ENCODE measurements at regions not wholly inside any gene's neighbourhood (a gene's known extent, or its start where the extent isn't known, plus 50 kb on each side); places are given as distances from the start of the nearest gene placed in this dataset.

DNA sequence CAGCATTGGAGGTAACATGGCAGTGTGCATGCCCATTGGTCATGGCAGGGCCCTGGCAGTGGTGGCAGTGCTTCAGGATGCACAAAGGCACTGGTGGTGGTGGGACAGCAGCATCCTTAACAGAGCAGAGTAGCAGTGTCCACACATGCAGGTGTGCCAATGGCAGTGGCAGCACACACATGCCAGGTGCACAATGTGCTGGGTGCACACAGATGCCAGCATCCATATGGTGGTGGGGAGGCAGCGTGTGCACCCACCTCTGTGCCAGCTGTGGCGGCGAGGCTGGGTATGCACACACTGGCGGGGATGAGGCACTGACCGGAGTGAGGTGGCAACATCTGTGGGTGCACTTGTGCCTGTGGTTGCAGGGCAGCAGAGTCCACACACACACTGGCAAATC is 150.6 kb downstream of the SI start:
- no peaks in the 10 kb centered on the region for H3K36me3 Mint-ChIP-seq (ENCODE audit: low read depth)
- H3K4me3 Mint-ChIP-seq: no peak overlapping the region
- no peaks in the 10 kb centered on the region for H3K27me3 Mint-ChIP-seq
- POLR2A ChIA-PET: no interaction called here
- no peaks in the 10 kb centered on the region for H3K4me1 Mint-ChIP-seq
- CTCF ChIA-PET: no interaction called here
- DNase-seq: no peak
- peaks cover 15% of the 10 kb centered on the region for H3K9me3 Mint-ChIP-seq
- no peak overlapping the region for H3K27ac Mint-ChIP-seq

DNA sequence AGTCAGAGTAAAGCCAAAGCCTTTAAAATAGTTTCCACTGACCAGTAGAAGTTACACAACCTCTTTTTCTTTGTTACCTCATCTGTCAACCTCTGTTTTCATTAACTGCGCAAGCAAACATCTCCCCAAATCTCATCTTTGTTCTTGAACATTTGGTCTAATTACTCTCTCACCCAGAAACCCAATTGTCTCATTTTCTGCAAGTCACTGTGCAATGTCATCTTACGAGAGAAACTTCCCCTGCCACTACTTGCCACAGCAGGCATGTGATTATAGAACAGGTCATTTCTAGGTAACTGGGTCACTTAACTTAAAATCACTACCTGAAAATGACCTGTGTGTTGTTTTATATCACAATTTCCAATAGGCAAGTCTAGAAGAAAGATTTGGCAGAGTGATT is 159.4 kb downstream of the SI start:
- H3K4me1 Mint-ChIP-seq: no peaks in the 10 kb centered on the region
- H3K4me3 Mint-ChIP-seq: no peak overlapping the region
- ChIA-PET CTCF (no interaction called here), POLR2A (no interaction called here)
- no peaks in the 10 kb centered on the region for H3K36me3 Mint-ChIP-seq (ENCODE audit: low read depth)
- no peak overlapping the region for H3K27ac Mint-ChIP-seq
- H3K9me3 Mint-ChIP-seq: peaks cover 2% of the 10 kb centered on the region
- no peaks in the 10 kb centered on the region for H3K27me3 Mint-ChIP-seq
- no peak for DNase-seq

DNA sequence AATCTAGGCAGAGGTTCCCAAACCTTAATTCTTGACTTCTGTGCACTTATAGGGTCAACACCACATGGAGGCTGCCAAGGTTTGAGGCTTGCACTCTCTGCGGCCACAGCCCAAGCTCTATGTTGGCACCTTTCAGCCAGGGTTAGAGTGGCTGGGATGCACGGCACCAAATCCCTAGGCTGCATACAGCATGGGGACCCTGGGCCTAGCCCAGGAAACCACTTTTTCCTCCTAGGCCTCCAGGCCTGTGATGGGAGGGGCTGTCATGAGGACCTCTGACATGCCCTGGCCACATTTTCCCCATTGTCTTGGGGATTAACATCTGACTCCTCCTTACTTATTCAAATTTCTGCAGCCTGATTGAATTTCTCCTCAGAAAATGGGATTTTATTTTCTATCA is 165.4 kb downstream of the SI start:
- Mint-ChIP-seq H3K4me3 (no peak overlapping the region), H3K27me3 (no peaks in the 10 kb centered on the region), H3K36me3 (ENCODE audit: low read depth) (no peaks in the 10 kb centered on the region), H3K4me1 (no peaks in the 10 kb centered on the region), H3K27ac (no peak overlapping the region), H3K9me3 (no peaks in the 10 kb centered on the region)
- CTCF ChIA-PET: no interaction called here
- no peak for DNase-seq
- POLR2A ChIA-PET: no interaction called here

DNA sequence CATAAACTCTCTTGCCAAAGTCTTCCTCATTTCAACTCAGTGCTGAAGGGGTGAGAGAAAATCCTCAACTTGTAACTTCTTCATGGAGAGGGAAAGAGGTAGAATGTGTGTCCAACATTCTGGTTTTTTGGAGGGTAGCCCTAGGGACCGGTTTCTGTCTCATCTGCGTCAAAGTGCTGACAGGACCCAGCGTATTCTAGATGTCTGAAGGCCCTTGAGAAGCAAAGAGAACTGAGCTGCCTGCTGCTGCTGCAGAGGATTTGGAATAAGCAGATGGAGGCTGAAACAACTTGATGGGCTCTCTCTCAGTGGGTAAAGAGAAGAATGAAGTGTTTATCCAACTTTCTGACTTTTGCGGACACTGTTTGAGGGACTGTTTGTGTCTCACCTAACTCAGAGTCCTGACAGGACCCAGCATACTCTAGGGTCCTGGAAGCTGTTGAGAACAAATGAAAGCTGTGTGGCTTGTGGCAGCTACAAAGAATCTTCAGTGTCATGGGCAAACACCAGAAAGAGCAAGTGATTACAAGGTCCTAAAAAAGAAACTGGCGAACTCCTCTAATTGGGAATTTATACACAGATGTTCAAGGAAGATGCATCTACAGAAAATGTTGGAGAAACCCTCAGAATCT is 174.4 kb downstream of the SI start:
- Mint-ChIP-seq H3K4me1 (no peaks in the 10 kb centered on the region), H3K27ac (no peak overlapping the region)
- POLR2A ChIA-PET: no interaction called here

DNA sequence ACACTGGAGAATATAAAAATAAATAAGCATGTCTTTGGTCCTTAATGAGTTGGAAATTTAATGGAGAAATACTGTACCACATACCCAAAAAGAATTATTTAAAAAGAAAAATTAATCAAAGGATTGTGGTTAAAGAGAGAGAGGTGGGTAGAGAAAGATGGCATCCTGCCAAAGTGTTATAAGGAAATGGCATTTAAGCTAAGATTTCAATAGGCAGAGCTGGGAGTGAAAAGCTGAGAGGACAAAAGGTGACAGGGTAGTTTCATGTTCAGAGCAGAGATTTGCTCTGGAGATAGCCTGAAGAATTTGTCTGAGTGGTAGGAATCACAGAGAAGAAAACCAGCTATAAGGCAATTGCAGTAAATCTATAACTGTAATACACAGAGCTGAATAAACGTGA is 181.0 kb downstream of the SI start:
- CTCF ChIA-PET: no interaction called here
- no peak for DNase-seq
- no peaks in the 10 kb centered on the region for H3K4me1 Mint-ChIP-seq
- H3K4me3 Mint-ChIP-seq: no peak overlapping the region
- H3K27me3 Mint-ChIP-seq: no peaks in the 10 kb centered on the region
- POLR2A ChIA-PET: no interaction called here
- no peak overlapping the region for H3K27ac Mint-ChIP-seq
- H3K36me3 Mint-ChIP-seq (ENCODE audit: low read depth): no peaks in the 10 kb centered on the region
- no peaks in the 10 kb centered on the region for H3K9me3 Mint-ChIP-seq

More for the DNA sequence above, 174.4 kb downstream of the SI start:
- Mint-ChIP-seq H3K36me3 (ENCODE audit: low read depth) (no peaks in the 10 kb centered on the region), H3K4me3 (no peak overlapping the region), H3K9me3 (peaks cover 2% of the 10 kb centered on the region), H3K27me3 (no peaks in the 10 kb centered on the region)
- DNase-seq: no peak
- CTCF ChIA-PET: no interaction called here

DNA sequence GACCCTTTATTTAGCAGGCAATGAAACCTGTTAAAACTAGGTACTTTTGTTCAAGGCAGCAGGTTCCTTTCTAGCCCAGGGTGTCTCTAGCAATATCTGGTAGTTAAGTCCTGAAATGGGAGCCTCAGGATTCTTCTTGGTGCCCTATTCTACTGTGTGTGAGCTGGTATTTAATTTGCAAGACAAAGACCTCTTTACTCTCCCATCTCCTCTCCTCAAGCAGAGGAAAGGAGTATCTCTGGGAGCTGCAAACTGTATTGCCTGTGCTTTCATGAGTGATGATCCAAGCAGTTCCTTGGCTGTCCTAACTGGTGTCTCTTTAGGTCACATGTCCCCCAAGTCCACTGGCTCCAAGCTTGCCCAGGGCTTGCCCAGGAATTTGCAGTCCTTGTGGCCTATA is 188.2 kb downstream of the SI start:
- H3K27me3 Mint-ChIP-seq: no peaks in the 10 kb centered on the region
- POLR2A ChIA-PET: no interaction called here

DNA sequence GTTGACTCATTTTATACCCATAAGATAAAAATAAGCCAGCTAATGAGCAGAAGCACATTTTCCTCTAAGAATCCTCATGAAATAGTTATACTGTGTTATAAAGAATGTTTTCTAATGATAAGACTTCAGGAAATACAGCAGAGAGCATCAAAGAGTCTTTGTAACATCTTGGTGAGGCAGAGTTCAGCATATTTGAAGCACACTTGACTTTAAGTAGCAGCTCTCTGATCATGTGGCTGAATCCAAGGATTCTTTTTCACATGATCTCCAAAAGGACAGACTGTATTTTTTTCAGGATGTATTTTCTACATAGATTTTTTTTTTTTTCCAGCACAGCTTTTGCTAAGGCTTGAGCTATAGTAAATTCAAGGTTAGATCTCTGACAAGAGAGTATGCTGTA is 195.1 kb downstream of the SI start:
- Mint-ChIP-seq H3K27ac (no peak overlapping the region), H3K9me3 (peaks cover 3% of the 10 kb centered on the region), H3K4me3 (no peak overlapping the region), H3K27me3 (no peaks in the 10 kb centered on the region), H3K4me1 (no peaks in the 10 kb centered on the region), H3K36me3 (ENCODE audit: low read depth) (no peaks in the 10 kb centered on the region)
- ChIA-PET CTCF (no interaction called here), POLR2A (no interaction called here)
- no peak for DNase-seq

More for the DNA sequence above, 188.2 kb downstream of the SI start:
- Mint-ChIP-seq H3K27ac (no peak overlapping the region), H3K4me3 (no peak overlapping the region), H3K9me3 (peaks cover 11% of the 10 kb centered on the region), H3K4me1 (no peaks in the 10 kb centered on the region), H3K36me3 (ENCODE audit: low read depth) (no peaks in the 10 kb centered on the region)
- CTCF ChIA-PET: no interaction called here
- DNase-seq: no peak

DNA sequence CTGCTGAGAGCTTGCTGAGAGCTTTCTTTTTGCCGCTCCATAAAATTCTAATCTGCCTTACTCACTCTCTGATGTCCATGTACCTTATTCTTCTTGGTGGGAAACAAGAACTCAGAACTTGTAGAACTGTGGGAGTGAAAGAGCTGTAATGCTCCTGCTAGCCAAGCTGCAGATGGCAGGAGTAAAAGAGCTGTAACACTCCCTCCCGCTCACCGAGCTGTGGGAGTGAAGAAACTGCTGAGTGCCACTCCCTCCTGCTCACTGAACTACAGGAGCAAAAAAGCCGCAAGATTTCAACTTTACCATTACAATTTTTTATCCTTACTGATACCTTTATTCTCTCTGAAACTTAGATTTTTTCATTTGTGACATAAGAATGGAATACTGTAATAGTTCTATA is 199.1 kb downstream of the SI start:
- Mint-ChIP-seq H3K36me3 (ENCODE audit: low read depth) (no peaks in the 10 kb centered on the region), H3K4me1 (no peaks in the 10 kb centered on the region), H3K9me3 (no peaks in the 10 kb centered on the region), H3K27ac (no peak overlapping the region), H3K4me3 (no peak overlapping the region), H3K27me3 (no peaks in the 10 kb centered on the region)
- no peak for DNase-seq
- CTCF ChIA-PET: no interaction called here
- POLR2A ChIA-PET: no interaction called here

DNA sequence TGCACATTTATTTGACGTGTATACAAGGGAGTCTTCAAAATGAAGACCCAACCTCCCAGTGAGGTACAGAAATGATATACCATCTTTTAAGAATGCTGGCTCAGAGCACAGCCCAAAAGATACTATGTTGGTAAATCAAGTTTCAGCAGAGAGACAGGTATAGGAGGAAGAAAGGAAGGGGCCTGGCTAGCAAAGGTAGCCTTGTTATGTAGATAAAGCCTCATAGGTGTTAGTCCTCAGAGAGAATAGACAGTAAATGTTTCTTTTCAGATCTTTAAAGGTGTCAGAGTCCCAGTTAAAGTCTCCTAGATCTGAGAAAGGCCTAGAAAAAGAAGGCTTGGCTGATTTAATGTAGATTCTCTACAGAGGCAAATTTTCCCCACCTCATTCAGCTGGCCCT is 213.8 kb downstream of the SI start:
- no peak for DNase-seq
- Mint-ChIP-seq H3K9me3 (peaks cover 4% of the 10 kb centered on the region), H3K4me1 (no peaks in the 10 kb centered on the region), H3K27me3 (no peaks in the 10 kb centered on the region), H3K27ac (no peak overlapping the region), H3K36me3 (ENCODE audit: low read depth) (no peaks in the 10 kb centered on the region), H3K4me3 (no peak overlapping the region)
- POLR2A ChIA-PET: no interaction called here
- CTCF ChIA-PET: no interaction called here

DNA sequence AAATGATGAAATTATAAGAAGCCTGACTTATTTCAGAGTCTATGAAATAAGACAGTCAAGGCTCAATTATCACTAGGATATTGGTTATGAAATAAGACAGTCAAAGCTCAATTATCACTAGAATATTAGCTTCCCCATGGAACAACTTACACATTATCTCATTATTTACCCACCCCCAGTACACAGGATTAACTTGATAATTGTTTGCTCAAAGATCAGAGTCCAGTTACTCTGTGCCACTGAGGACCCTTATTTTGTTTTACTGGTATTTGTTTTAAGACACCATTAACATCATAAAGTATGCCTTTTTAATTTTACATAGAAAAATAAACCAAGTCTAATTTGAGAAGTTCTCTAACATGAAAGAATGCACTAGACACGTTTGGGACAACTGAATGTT is 225.4 kb downstream of the SI start:
- no peaks in the 10 kb centered on the region for H3K36me3 Mint-ChIP-seq (ENCODE audit: low read depth)
- H3K4me1 Mint-ChIP-seq: no peaks in the 10 kb centered on the region
- no peak for DNase-seq
- CTCF ChIA-PET: no interaction called here
- no peak overlapping the region for H3K27ac Mint-ChIP-seq
- no peak overlapping the region for H3K4me3 Mint-ChIP-seq
- POLR2A ChIA-PET: no interaction called here
- no peaks in the 10 kb centered on the region for H3K27me3 Mint-ChIP-seq
- H3K9me3 Mint-ChIP-seq: peaks cover 2% of the 10 kb centered on the region

DNA sequence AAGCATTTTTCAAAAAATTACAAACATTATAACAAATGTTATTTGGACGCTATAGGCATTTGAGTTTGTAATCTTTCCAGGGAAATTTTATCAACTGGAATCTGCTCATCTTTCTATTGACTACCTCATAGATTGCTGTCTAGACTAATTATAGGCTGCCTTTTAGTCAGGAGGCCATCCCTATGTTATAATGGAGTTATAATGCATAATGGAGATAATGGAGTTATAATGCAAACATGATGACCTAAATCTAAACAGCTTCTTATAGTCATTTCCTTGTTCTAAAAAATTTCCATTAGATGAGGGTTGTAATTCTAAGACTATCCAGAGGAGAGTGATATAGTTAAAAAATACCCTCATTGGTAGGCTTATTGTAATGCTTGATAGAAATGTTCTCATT is 226.4 kb downstream of the SI start:
- POLR2A ChIA-PET: no interaction called here
- peaks cover 2% of the 10 kb centered on the region for H3K9me3 Mint-ChIP-seq
- H3K27me3 Mint-ChIP-seq: no peaks in the 10 kb centered on the region
- CTCF ChIA-PET: no interaction called here
- no peak overlapping the region for H3K27ac Mint-ChIP-seq
- H3K4me1 Mint-ChIP-seq: no peaks in the 10 kb centered on the region
- no peak for DNase-seq
- H3K36me3 Mint-ChIP-seq (ENCODE audit: low read depth): no peaks in the 10 kb centered on the region
- no peak overlapping the region for H3K4me3 Mint-ChIP-seq

DNA sequence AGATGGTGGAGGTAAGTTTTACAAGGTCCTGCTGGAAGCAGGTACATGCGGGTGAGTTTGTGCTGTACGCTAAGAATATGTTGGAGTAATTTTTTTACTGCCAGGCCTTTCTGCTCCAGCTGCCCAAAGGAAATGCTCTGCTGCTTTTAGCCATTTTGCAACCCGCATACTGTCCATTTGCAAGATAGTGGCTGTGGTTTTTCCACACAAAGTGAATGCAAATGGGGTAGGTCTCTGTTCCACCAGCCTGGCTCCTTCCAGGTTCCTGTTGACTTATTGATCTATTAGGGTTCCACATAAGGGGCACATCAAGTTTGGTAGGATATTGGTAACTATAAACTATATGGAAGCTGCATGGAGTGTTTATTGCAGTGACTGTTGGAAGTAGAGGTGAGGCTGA is 227.1 kb downstream of the SI start:
- Mint-ChIP-seq H3K36me3 (ENCODE audit: low read depth) (no peaks in the 10 kb centered on the region), H3K4me1 (no peaks in the 10 kb centered on the region), H3K4me3 (no peak overlapping the region), H3K9me3 (peaks cover 2% of the 10 kb centered on the region), H3K27me3 (no peaks in the 10 kb centered on the region), H3K27ac (no peak overlapping the region)
- no peak for DNase-seq
- ChIA-PET POLR2A (no interaction called here), CTCF (no interaction called here)

DNA sequence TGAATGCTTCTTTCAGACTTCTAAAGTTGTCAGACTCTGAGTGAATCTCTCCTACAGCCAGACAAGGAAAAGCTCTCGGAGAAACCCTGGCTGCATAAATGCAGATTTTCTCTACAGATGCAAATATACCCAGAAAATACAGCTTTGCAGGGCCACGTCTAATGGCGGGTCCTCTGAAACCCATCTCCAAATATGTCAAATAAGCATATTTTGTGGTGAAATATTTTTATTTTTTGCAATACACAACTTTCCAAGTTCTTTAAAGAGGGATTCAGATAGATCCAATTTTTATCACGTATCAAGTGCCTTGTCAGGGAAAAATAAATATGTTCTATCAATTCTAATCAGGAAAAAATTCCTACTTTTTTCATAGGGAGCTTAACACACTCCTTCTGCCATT is 229.4 kb downstream of the SI start:
- ChIA-PET POLR2A (no interaction called here), CTCF (no interaction called here)
- no peaks in the 10 kb centered on the region for H3K36me3 Mint-ChIP-seq (ENCODE audit: low read depth)
- H3K4me3 Mint-ChIP-seq: no peak overlapping the region
- H3K4me1 Mint-ChIP-seq: no peaks in the 10 kb centered on the region
- no peaks in the 10 kb centered on the region for H3K9me3 Mint-ChIP-seq
- no peaks in the 10 kb centered on the region for H3K27me3 Mint-ChIP-seq
- DNase-seq: no peak
- H3K27ac Mint-ChIP-seq: no peak overlapping the region

DNA sequence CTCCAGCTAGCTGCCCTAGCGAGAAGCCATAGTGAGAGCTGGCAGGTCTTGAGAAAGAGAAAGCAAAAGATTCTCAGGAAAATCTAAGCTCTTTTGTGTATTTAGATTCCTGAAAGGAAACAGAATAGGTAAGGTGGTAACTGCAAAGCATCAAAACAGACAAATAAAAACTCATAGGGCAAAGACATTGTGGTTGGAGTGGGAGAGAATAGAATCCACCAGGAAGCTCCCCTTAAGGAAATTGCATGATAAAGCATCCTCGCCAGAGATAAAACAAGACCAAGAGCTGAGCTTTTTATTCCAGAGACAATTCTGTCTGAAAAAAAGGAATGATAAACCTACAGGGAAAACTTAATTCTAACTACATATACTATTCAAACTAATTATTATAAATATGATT is 232.6 kb downstream of the SI start:
- Mint-ChIP-seq H3K27me3 (no peaks in the 10 kb centered on the region), H3K4me3 (no peak overlapping the region), H3K4me1 (no peaks in the 10 kb centered on the region), H3K9me3 (no peaks in the 10 kb centered on the region), H3K27ac (no peak overlapping the region), H3K36me3 (ENCODE audit: low read depth) (no peaks in the 10 kb centered on the region)
- POLR2A ChIA-PET: no interaction called here
- CTCF ChIA-PET: no interaction called here
- no peak for DNase-seq

DNA sequence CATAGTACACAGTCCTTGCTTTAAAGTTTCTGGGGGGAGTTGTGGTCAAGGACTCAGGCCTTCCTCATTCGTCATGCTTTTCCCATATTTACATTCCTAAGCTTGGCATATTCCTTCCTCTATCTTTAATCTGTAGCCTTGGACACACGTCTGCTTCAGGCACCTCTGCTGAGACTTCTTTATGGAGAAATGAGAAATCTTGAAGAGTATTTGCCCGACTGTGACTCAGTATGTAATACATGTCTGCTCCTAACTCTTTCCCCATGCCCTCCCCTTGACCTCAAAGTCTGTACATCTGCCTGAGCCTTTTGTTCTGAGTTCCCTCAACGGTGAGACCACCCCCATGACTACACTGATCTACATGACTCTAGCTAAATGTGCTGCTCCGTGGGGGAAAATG is 246.1 kb downstream of the SI start:
- no peak for DNase-seq
- ChIA-PET POLR2A (no interaction called here), CTCF (no interaction called here)
- Mint-ChIP-seq H3K36me3 (ENCODE audit: low read depth) (no peaks in the 10 kb centered on the region), H3K4me3 (no peak overlapping the region), H3K27ac (no peak overlapping the region), H3K27me3 (no peaks in the 10 kb centered on the region), H3K9me3 (peaks cover 7% of the 10 kb centered on the region), H3K4me1 (no peaks in the 10 kb centered on the region)

Measured in activated CD4-positive, alpha-beta T cell treated with anti-CD3 and anti-CD28 coated beads, Interleukin-2, amount 10 ng/mL, durations not matched to agents 7 days and 5 days (primary cell).